Osteoblast (primary cell): ENCODE measurements at regions not wholly inside any gene's neighbourhood (a gene's known extent, or its start where the extent isn't known, plus 50 kb on each side); places are given as distances from the start of the nearest gene placed in this dataset.

Experiments used
- DNase-seq: peaks from one replicate; pipeline ENCODE4 v3.0.0; 2011; ENCODE audit warnings: low spot score, mixed read lengths; ENCODE audit not compliant: insufficient read length; ENCODE audit errors: missing footprints
- H2AFZ ChIP-seq: 2 replicates; pipeline ENCODE4 v1.6.0; 2011; ENCODE audit warnings: mild to moderate bottlenecking, low read length
- H3K27ac ChIP-seq: 2 replicates; pipeline ENCODE4 v1.5.1; 2011; ENCODE audit warnings: mild to moderate bottlenecking, low read depth, low read length, moderate library complexity
- H3K27me3 ChIP-seq: 2 replicates; pipeline ENCODE4 v1.6.0; 2012; ENCODE audit warnings: mild to moderate bottlenecking, control low read depth, inconsistent platforms, low read length, moderate library complexity; ENCODE audit not compliant: insufficient read depth
- H3K36me3 ChIP-seq: 2 replicates; pipeline ENCODE4 v1.5.1; 2011; ENCODE audit warnings: mild to moderate bottlenecking, low read length, control low read depth, moderate library complexity; ENCODE audit not compliant: insufficient read depth
- H3K4me1 ChIP-seq: 2 replicates; pipeline ENCODE4 v1.5.1; 2011; ENCODE audit warnings: mild to moderate bottlenecking, low read length, control low read depth, moderate library complexity; ENCODE audit not compliant: insufficient read depth
- H3K4me2 ChIP-seq: 2 replicates; pipeline ENCODE4 v1.6.0; 2011; ENCODE audit warnings: mild to moderate bottlenecking, low read length; ENCODE audit not compliant: insufficient read depth
- H3K4me3 ChIP-seq: fragments of 200-600 bp; sonication (generic); 3 replicates; pipeline ENCODE4 v1.5.1; 2012; ENCODE audit warnings: mild to moderate bottlenecking, low read length, inconsistent platforms; ENCODE audit not compliant: insufficient read depth
- H3K79me2 ChIP-seq: 2 replicates; pipeline ENCODE4 v1.6.0; 2012; ENCODE audit warnings: mild to moderate bottlenecking, low read length, control low read depth, inconsistent platforms; ENCODE audit not compliant: insufficient read depth
- H3K9me3 ChIP-seq: 2 replicates; pipeline ENCODE4 v1.5.1; 2011; ENCODE audit warnings: low read depth, low read length, control low read depth
- H4K20me1 ChIP-seq: 2 replicates; pipeline ENCODE4 v1.6.0; 2012; ENCODE audit warnings: mild to moderate bottlenecking, low read length, control low read depth; ENCODE audit not compliant: insufficient read depth
- TF ChIP-seq, protein P1 (sequence below): IDR thresholded peaks from 2 replicates; pipeline ENCODE4 v1.5.1; 2011; ENCODE audit warnings: mild to moderate bottlenecking, low read depth, low read length, moderate library complexity; ENCODE audit errors: extremely low read depth

GRCh38 chr12:94769776-94770759, 119.7 kb upstream of the TMCC3 start:
- no peak overlapping the region for H3K27ac ChIP-seq
- H2AFZ ChIP-seq: no peak overlapping the region
- TF ChIP-seq, protein P1, sequence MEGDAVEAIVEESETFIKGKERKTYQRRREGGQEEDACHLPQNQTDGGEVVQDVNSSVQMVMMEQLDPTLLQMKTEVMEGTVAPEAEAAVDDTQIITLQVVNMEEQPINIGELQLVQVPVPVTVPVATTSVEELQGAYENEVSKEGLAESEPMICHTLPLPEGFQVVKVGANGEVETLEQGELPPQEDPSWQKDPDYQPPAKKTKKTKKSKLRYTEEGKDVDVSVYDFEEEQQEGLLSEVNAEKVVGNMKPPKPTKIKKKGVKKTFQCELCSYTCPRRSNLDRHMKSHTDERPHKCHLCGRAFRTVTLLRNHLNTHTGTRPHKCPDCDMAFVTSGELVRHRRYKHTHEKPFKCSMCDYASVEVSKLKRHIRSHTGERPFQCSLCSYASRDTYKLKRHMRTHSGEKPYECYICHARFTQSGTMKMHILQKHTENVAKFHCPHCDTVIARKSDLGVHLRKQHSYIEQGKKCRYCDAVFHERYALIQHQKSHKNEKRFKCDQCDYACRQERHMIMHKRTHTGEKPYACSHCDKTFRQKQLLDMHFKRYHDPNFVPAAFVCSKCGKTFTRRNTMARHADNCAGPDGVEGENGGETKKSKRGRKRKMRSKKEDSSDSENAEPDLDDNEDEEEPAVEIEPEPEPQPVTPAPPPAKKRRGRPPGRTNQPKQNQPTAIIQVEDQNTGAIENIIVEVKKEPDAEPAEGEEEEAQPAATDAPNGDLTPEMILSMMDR: no peak
- no peaks in the 10 kb centered on the region for H4K20me1 ChIP-seq
- H3K79me2 ChIP-seq: no peaks in the 10 kb centered on the region
- no peak for DNase-seq
- H3K4me1 ChIP-seq: peaks cover 4% of the 10 kb centered on the region
- no peaks in the 10 kb centered on the region for H3K36me3 ChIP-seq
- no peak overlapping the region for H3K4me3 ChIP-seq
- H3K4me2 ChIP-seq: no peak overlapping the region
- H3K27me3 ChIP-seq: peaks cover 91% of the 10 kb centered on the region
- H3K9me3 ChIP-seq: peaks cover 6% of the 10 kb centered on the region

- DNase-seq: no peak
- Histone ChIP-seq H2AFZ (no peak overlapping the region), H3K4me1 (peaks cover 4% of the 10 kb centered on the region), H3K4me3 (no peak overlapping the region), H3K4me2 (no peak overlapping the region), H3K9me3 (peaks cover 4% of the 10 kb centered on the region), H3K27ac (no peak overlapping the region), H3K27me3 (peaks cover 80% of the 10 kb centered on the region), H3K36me3 (no peaks in the 10 kb centered on the region), H4K20me1 (no peaks in the 10 kb centered on the region), H3K79me2 (no peaks in the 10 kb centered on the region)
- TF ChIP-seq, protein P1: no peak
Observed at GRCh38 chr12:94769047-94769420, 118.7 kb upstream of the TMCC3 start.

- Histone ChIP-seq H3K4me2 (no peak overlapping the region), H2AFZ (no peak overlapping the region), H3K79me2 (no peaks in the 10 kb centered on the region), H3K36me3 (no peaks in the 10 kb centered on the region), H3K4me1 (peaks cover 4% of the 10 kb centered on the region), H4K20me1 (no peaks in the 10 kb centered on the region), H3K4me3 (no peak overlapping the region), H3K9me3 (no peaks in the 10 kb centered on the region), H3K27me3 (peaks cover 75% of the 10 kb centered on the region), H3K27ac (no peak overlapping the region)
- no peak for DNase-seq
- TF ChIP-seq, protein P1: no peak
Observed at GRCh38 chr12:94768398-94769046, 118.2 kb upstream of the TMCC3 start.

GRCh38 chr12:94767956-94768355, 117.6 kb upstream of the TMCC3 start:
- H3K4me1 ChIP-seq: peaks cover 4% of the 10 kb centered on the region
- peaks cover 70% of the 10 kb centered on the region for H3K27me3 ChIP-seq
- no peak for DNase-seq
- no peaks in the 10 kb centered on the region for H3K36me3 ChIP-seq
- TF ChIP-seq, protein P1: no peak
- H2AFZ ChIP-seq: no peak overlapping the region
- no peak overlapping the region for H3K4me2 ChIP-seq
- H3K4me3 ChIP-seq: no peak overlapping the region
- no peak overlapping the region for H3K27ac ChIP-seq
- H4K20me1 ChIP-seq: no peaks in the 10 kb centered on the region
- no peaks in the 10 kb centered on the region for H3K79me2 ChIP-seq
- no peaks in the 10 kb centered on the region for H3K9me3 ChIP-seq
